HG03342 (cell line): ENCODE measurements at regions not wholly inside any gene's neighbourhood (a gene's known extent, or its start where the extent isn't known, plus 50 kb on each side); places are given as distances from the start of the nearest gene placed in this dataset.
"Not testable (repeated sequence)": the region's sequence is repeated elsewhere in the genome, so short reads cannot be mapped to it uniquely, and the experiment has no call there.

Experiments used
- ATAC-seq: cut with Tn5 transposase; IDR thresholded peaks from one replicate; pipeline ENCODE4 v1.9.1; 2021; ENCODE audit warnings: mild to moderate bottlenecking, moderate library complexity; ENCODE audit not compliant: unreplicated experiment

GRCh38 chr21:28725396-28725795 is 267.3 kb downstream of the LTN1 start:
- ATAC-seq = no peak

- no peak for ATAC-seq
Measured at GRCh38 chr21:28723646-28724045, 269.0 kb downstream of the LTN1 start.

- no peak for ATAC-seq
Measured at GRCh38 chr21:28719723-28720122, 273.0 kb downstream of the LTN1 start.

GRCh38 chr21:28714777-28715464 is 277.8 kb downstream of the LTN1 start:
- no peak for ATAC-seq

GRCh38 chr21:28712411-28712810 is 280.3 kb downstream of the LTN1 start:
- no peak for ATAC-seq

GRCh38 chr21:28705616-28706015 is 287.1 kb downstream of the LTN1 start:
- no peak for ATAC-seq

GRCh38 chr21:28704746-28705145 is 287.9 kb downstream of the LTN1 start:
- no peak for ATAC-seq

- ATAC-seq = no peak
Measured at GRCh38 chr21:28703861-28704260, 288.8 kb downstream of the LTN1 start.

- no peak for ATAC-seq
Measured at GRCh38 chr21:28699596-28700259, 292.9 kb downstream of the LTN1 start.

GRCh38 chr21:28699186-28699585 is 293.5 kb downstream of the LTN1 start:
- no peak for ATAC-seq

GRCh38 chr21:28696844-28697410 is 295.8 kb downstream of the LTN1 start:
- no peak for ATAC-seq

GRCh38 chr21:28693476-28693875 is 299.2 kb downstream of the LTN1 start:
- ATAC-seq = no peak

- ATAC-seq = no peak
Measured at GRCh38 chr21:28690196-28690595, 302.5 kb downstream of the LTN1 start.

- ATAC-seq = no peak
Measured at GRCh38 chr21:28688381-28688780, 304.3 kb downstream of the LTN1 start.

GRCh38 chr21:28687586-28687985 is 305.1 kb downstream of the LTN1 start:
- no peak for ATAC-seq

GRCh38 chr21:28683982-28684752 is 308.5 kb downstream of the LTN1 start:
- no peak for ATAC-seq

- ATAC-seq = not testable (repeated sequence)
Measured at GRCh38 chr21:28682884-28683283, 309.8 kb downstream of the LTN1 start.

GRCh38 chr21:28677096-28677495 is 315.6 kb downstream of the LTN1 start:
- ATAC-seq = not testable (repeated sequence)

GRCh38 chr21:28675331-28676041 is 317.2 kb downstream of the LTN1 start:
- ATAC-seq = no peak

- no peak for ATAC-seq
Measured at GRCh38 chr21:28674763-28675162, 317.9 kb downstream of the LTN1 start.
